ENCODE measurements at regions not wholly inside any gene's neighbourhood (a gene's known extent, or its start where the extent isn't known, plus 50 kb on each side); places are given as distances from the start of the nearest gene placed in this dataset.

DNA sequence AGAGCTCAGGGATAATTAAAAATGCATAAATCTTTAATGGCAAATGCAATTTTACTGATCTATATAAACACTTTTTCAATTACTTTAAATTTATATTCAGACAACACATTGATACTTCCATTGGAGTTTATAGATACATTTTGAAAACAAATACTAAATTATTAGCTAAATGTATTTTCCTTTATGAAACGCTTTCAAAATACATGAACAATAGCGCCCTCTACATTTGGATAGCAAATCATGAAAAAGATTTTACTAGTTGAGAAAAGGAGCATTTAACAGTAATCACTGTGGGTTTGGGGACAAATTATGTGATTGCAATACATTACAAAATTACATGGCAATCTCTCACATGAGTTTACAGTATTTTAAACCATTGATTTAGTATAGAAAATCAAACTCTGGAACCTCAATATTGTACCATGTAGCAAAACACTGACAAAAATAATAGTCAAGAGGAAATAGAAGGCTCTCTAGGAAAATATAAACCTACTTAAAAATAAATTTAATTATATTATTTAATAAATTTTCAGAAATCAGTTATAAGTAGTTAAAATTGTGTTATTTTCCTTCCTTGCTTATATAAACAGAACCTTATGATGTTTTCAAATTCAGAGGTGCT lies 207.9 kb downstream of the ZIC1 start:
- TF ChIP-seq, protein P1, sequence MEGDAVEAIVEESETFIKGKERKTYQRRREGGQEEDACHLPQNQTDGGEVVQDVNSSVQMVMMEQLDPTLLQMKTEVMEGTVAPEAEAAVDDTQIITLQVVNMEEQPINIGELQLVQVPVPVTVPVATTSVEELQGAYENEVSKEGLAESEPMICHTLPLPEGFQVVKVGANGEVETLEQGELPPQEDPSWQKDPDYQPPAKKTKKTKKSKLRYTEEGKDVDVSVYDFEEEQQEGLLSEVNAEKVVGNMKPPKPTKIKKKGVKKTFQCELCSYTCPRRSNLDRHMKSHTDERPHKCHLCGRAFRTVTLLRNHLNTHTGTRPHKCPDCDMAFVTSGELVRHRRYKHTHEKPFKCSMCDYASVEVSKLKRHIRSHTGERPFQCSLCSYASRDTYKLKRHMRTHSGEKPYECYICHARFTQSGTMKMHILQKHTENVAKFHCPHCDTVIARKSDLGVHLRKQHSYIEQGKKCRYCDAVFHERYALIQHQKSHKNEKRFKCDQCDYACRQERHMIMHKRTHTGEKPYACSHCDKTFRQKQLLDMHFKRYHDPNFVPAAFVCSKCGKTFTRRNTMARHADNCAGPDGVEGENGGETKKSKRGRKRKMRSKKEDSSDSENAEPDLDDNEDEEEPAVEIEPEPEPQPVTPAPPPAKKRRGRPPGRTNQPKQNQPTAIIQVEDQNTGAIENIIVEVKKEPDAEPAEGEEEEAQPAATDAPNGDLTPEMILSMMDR (IDR thresholded peaks at IDR 0.05; ENCODE audit: insufficient read depth, low read length), result peak; percentile 6
- TF ChIP-seq GABPA (IDR thresholded peaks at IDR 0.05; ENCODE audit: low read depth) (no peak), POLR2AphosphoS5 (IDR thresholded peaks at IDR 0.05; ENCODE audit: low read depth) (no peak)

Measured in HL-60 (cell line).